ENCODE measurements at regions not wholly inside any gene's neighbourhood (a gene's known extent, or its start where the extent isn't known, plus 50 kb on each side); places are given as distances from the start of the nearest gene placed in this dataset.
"Not testable (repeated sequence)": the region's sequence is repeated elsewhere in the genome, so short reads cannot be mapped to it uniquely, and the experiment has no call there.

DNA sequence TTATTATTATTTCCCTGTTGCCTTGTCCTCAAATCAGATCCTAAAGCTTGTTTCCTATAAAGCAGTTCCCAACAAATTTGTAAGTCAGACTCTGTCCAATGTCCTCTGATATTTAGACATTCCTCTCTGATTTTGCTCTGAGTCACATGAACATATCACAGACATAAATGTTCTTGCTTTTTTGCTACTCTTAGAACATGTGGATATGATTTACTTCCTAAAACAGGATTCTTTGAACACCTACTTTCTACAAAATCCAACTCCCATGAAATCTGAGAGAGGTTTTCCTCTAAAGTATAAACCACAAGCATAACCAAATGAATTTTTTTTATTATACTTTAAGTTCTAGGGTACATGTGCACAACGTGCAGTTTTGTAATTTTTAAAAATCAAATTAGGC lies 181.3 kb upstream of the SLC38A2 start:
- no peak overlapping the region for H3K27ac Mint-ChIP-seq
- peaks cover 12 to 19% of the 10 kb centered on the region in 2 donors for H3K9me3 Mint-ChIP-seq
- peaks cover 7 to 35% of the 10 kb centered on the region in 2 donors for H3K36me3 Mint-ChIP-seq
- no peak for DNase-seq (ENCODE audit: low spot score in 2 of 2)
- ATAC-seq, result no peak

DNA sequence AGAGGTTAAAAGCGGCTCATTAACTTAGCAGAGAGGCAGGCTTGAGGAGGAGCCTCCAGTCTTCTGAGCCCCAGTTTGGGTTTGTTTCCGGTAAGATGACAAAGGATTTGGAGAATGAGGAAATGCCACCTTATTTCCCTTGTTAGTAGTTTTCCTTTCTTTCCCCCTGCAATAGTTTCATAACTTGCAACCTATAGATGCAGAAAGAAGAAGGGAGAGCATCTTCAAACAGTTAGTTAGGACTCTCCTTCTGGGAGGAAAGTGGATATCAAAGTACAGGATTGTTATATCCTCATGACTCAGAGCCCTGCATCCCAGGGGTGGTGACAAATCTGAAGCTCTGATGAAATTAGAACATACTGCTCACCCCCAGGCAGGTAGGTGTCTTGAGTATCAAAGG lies 180.7 kb upstream of the SLC38A2 start:
- Mint-ChIP-seq H3K9me3 (peaks cover 12 to 18% of the 10 kb centered on the region in 2 donors), H3K36me3 (peaks cover 7 to 41% of the 10 kb centered on the region in 2 donors), H3K27ac (no peak overlapping the region)
- ATAC-seq (no peak), DNase-seq (ENCODE audit: low spot score in 2 of 2) (no peak)

DNA sequence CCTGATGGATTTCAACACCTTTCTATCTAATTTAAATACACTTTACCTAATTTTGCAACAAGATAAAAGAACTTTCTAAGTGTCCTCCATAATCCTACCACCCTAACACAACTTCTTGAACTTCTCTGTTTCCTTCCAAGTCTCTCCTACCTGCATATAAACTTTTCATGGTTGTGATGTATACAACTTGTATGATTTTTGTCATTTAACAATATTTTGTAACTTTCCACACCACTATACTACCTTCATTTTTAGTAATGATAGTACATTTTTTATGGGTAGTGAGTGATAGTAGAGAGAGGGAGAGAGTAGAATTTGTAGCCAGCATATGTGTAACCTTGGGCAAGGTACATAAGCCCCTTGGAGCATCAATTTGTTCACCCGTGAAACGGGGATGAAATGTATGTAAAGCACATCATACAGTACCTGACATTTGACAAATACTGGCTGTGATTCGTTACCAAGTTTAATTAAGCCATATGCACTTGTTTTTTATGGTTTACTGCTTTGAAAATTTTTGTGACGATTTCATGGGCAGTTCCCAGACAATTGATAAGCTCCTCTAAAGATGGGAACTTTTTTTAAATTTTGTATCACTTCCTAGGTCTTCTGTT lies 177.8 kb upstream of the SLC38A2 start:
- ATAC-seq (no peak), DNase-seq (ENCODE audit: low spot score in 2 of 2) (no peak)
- Mint-ChIP-seq H3K36me3 (peaks cover 12 to 39% of the 10 kb centered on the region in 2 donors), H3K27ac (peak overlapping the region; percentile 98), H3K9me3 (peaks cover 16 to 18% of the 10 kb centered on the region in 2 donors)

- ATAC-seq, result peak; percentile 91 to 94
- Mint-ChIP-seq H3K36me3 (peaks cover 9 to 34% of the 10 kb centered on the region in 2 donors), H3K27ac (peak overlapping the region; percentile 98), H3K9me3 (peaks cover 12 to 14% of the 10 kb centered on the region in 2 donors)
- DNase-seq (ENCODE audit: low spot score in 2 of 2), result peak in 1 of 2 donors; percentile 52
These were observed 177.1 kb upstream of the SLC38A2 start for GRCh38 chr12:46549527-46550265.

DNA sequence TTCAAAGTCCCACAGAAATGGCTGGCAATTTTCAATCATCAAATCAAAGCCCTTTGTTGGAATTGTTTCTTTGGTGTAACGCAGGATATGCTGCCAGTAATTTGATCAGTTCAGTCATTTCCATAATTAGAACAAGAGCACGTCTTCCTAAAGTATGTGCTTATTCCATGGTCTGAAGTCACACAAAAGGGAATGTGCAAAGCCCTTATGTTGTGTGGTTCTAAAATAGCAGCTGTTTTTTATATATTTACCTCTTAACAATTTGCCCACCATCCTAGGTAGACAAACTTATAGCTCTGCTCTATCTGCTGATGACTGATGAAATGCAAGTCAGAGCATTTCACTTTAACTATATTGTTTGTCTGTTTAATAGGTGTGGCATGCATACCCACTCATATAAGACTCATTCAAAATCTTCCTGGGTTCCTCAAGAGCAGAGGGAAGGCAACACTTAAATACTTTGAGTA lies 176.1 kb upstream of the SLC38A2 start:
- Mint-ChIP-seq H3K36me3 (peaks cover 9 to 35% of the 10 kb centered on the region in 2 donors), H3K27ac (peak overlapping the region; percentile 65 to 98), H3K9me3 (peaks cover 16 to 19% of the 10 kb centered on the region in 2 donors)
- ATAC-seq (no peak), DNase-seq (ENCODE audit: low spot score in 2 of 2) (no peak)

DNA sequence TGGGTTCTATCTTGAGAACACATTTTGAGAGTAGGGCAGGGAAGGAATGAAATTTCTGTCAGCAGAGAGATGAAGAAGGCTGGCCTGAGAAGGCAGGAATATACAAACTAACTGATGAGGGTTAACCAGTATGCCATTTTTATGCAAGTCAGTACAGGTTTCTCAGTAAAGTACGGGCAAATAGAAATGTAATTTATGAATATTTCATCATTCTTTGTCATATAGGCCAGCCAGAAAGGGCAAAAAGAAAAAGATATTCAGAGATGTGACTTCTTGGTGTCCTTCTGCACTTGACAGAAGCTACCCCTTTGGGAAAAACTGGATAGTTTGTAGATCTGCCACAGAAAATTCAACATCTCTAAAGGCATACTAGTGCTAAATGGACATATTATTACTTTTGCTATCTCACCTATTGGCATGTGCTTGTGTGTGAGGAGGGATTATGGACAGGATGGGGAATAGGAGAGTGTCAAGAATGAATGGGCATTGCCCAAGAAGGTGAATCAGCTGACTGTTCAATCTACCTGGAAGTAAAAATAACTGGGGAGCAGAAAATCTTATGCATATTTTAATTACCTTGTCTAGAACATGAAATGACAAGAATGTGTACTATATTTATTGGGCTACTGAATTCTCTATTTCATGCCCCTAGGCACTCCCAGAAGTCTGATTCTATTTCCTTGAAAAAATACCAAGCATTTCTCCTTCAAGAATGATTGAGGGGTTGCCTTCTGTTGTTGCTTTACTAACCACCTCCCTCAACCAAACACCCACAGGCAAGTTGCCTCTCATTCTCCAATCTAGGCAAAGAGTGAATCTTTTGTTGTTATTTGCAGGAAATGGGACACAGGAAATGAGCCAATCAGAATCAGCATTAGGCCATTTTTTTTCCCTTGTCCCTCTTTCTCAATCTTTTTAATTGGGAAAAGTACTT lies 175.1 kb upstream of the SLC38A2 start:
- H3K27ac Mint-ChIP-seq, result peak overlapping the region; percentile 31 to 98
- DNase-seq (ENCODE audit: low spot score in 2 of 2) (no peak), ATAC-seq (no peak)
- peaks cover 9 to 44% of the 10 kb centered on the region in 2 donors for H3K36me3 Mint-ChIP-seq
- H3K9me3 Mint-ChIP-seq, result peaks cover 16 to 19% of the 10 kb centered on the region in 2 donors

GRCh38 chr12:46546634-46547273 lies 174.2 kb upstream of the SLC38A2 start:
- DNase-seq (ENCODE audit: low spot score in 2 of 2) (no peak), ATAC-seq (peak in 1 of 2 donors; percentile 27)
- Mint-ChIP-seq H3K36me3 (peaks cover 9 to 44% of the 10 kb centered on the region in 2 donors), H3K27ac (peak overlapping the region; percentile 31 to 38), H3K9me3 (peaks cover 16 to 19% of the 10 kb centered on the region in 2 donors)

- not testable (repeated sequence) for DNase-seq (ENCODE audit: low spot score in 2 of 2); H3K27ac Mint-ChIP-seq; ATAC-seq
- H3K36me3 Mint-ChIP-seq, result peaks cover 5 to 50% of the 10 kb centered on the region in 2 donors
- H3K9me3 Mint-ChIP-seq, result peaks cover 12 to 24% of the 10 kb centered on the region in 2 donors
These were observed 170.8 kb upstream of the SLC38A2 start for GRCh38 chr12:46543378-46543795.

- ATAC-seq (no peak), DNase-seq (ENCODE audit: low spot score in 2 of 2) (no peak)
- Mint-ChIP-seq H3K27ac (no peak overlapping the region), H3K9me3 (peaks cover 0 to 5% of the 10 kb centered on the region in 2 donors), H3K36me3 (peaks cover 0 to 23% of the 10 kb centered on the region in 2 donors)
These were observed 166.4 kb upstream of the SLC38A2 start for GRCh38 chr12:46538976-46539375.

DNA sequence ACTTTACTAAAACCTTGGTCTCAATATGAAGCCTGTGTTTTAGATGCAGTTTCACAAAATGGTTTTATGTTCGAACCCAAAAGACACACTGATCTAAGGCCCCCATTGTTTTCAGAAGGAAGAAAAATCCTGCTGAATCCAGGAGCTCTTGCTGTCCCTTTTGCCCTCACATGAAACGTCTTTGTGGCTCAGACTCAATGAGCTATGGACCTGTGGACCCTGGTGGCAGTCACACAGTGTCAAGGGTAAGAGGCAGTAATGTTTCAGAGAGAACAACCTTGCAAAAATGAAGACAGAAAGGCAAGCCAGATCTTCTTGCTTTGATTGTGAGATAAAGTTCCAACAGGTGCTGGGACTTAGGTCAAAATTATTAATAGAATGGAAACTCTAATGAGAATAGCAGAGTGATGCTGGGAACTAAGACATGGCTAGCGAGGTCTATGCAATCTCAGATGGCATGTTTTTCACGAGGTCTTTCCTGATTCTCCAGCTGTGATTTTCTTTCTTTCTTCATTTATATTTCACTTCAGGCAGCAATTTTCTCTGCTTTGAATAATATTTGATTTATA lies 164.9 kb upstream of the SLC38A2 start:
- no peak overlapping the region for H3K27ac Mint-ChIP-seq
- no peak for DNase-seq (ENCODE audit: low spot score in 2 of 2)
- ATAC-seq, result no peak
- peaks cover 0 to 11% of the 10 kb centered on the region in 2 donors for H3K36me3 Mint-ChIP-seq
- peaks cover 0 to 5% of the 10 kb centered on the region in 2 donors for H3K9me3 Mint-ChIP-seq

- DNase-seq (ENCODE audit: low spot score in 2 of 2); ATAC-seq; H3K36me3 Mint-ChIP-seq; H3K9me3 Mint-ChIP-seq: not testable (repeated sequence)
- peak overlapping the region; percentile 2 to 55 for H3K27ac Mint-ChIP-seq
These were observed 163.7 kb upstream of the SLC38A2 start for GRCh38 chr12:46536316-46536715.

DNA sequence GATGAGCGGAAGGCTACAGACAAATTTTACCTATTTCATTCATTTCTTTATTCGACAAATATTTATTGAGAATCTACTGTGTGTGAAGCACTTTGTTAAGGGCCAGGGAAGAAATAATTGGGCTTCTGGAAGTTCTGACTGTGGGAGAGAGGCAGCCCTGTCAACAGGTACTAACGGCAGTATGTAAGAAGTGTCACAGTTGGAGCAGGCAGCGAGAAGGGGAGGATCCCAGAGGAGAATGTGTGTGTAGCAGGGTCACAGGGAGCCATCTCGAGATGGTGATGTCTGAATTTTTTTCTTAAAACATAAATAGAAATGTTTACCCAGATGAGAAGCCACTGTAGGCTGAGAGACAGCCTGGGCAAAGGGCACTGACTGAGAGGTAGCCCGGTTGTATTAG lies 163.3 kb upstream of the SLC38A2 start:
- Mint-ChIP-seq H3K9me3 (peaks cover 0 to 5% of the 10 kb centered on the region in 2 donors), H3K27ac (peak overlapping the region; percentile 55 to 77), H3K36me3 (peaks cover 0 to 4% of the 10 kb centered on the region in 2 donors)
- ATAC-seq (no peak), DNase-seq (ENCODE audit: low spot score in 2 of 2) (no peak)

GRCh38 chr12:46535376-46535775 lies 162.8 kb upstream of the SLC38A2 start:
- peak overlapping the region in 1 of 2 donors; percentile 55 for H3K27ac Mint-ChIP-seq
- no peak for DNase-seq (ENCODE audit: low spot score in 2 of 2)
- no peaks in the 10 kb centered on the region for H3K36me3 Mint-ChIP-seq
- ATAC-seq, result no peak
- H3K9me3 Mint-ChIP-seq, result peaks cover 0 to 5% of the 10 kb centered on the region in 2 donors

- Mint-ChIP-seq H3K9me3 (peaks cover 0 to 6% of the 10 kb centered on the region in 2 donors), H3K27ac (no peak overlapping the region), H3K36me3 (no peaks in the 10 kb centered on the region)
- ATAC-seq, result no peak
- no peak for DNase-seq (ENCODE audit: low spot score in 2 of 2)
These were observed 161.8 kb upstream of the SLC38A2 start for GRCh38 chr12:46534327-46534840.

- DNase-seq (ENCODE audit: low spot score in 2 of 2) (no peak), ATAC-seq (no peak)
- Mint-ChIP-seq H3K27ac (no peak overlapping the region), H3K36me3 (no peaks in the 10 kb centered on the region), H3K9me3 (peaks cover 0 to 5% of the 10 kb centered on the region in 2 donors)
These were observed 161.2 kb upstream of the SLC38A2 start for GRCh38 chr12:46533723-46534122.

DNA sequence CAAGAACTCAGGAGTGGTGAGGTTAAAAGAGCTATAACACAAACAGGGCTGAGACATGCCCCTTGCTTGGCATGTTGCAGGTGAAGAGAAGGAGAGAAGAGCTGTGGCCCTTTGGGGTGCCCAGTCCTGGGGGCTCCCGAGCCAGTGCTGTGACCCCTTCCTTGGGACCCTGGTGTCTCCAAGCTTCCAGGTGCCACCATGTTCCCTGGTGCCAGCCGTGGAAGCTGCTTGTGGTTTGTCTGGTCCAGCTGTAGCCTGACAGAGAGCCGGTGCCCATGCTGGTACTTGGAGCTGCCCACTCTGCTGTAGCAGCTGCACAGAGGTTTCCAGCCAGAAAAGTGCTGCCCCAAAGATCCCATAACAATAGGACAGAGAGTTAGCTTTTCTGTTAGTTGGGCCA lies 159.2 kb upstream of the SLC38A2 start:
- DNase-seq (ENCODE audit: low spot score in 2 of 2), result no peak
- H3K9me3 Mint-ChIP-seq, result peaks cover 0 to 11% of the 10 kb centered on the region in 2 donors
- ATAC-seq, result no peak
- no peaks in the 10 kb centered on the region for H3K36me3 Mint-ChIP-seq
- H3K27ac Mint-ChIP-seq, result no peak overlapping the region

All from activated naive CD4-positive, alpha-beta T cell treated with anti-CD3 and anti-CD28 coated beads, Interleukin-2, amount 50 U/mL, for 72 hours (primary cell).